Stimulated activated CD8-positive, alpha-beta memory T cell treated with anti-CD3 and anti-CD28 coated beads, Interleukin-4, amount 100 ng/mL, for 4 hours (primary cell): ENCODE measurements at regions not wholly inside any gene's neighbourhood (a gene's known extent, or its start where the extent isn't known, plus 50 kb on each side); places are given as distances from the start of the nearest gene placed in this dataset.

Experiments used
- DNase-seq, 2 donors: peaks; one replicate each; pipeline ENCODE4 v3.0.0-alpha.2; 2020; ENCODE audit warnings: low read depth in 2 of 2, low spot score in 1 of 2

- no peak for DNase-seq
These were observed 1710.5 kb upstream of the TENM3 start for GRCh38 chr4:180532691-180533090.

- DNase-seq: no peak
These were observed 1704.7 kb upstream of the TENM3 start for GRCh38 chr4:180538384-180539057.

GRCh38 chr4:180539284-180539683, 1703.9 kb upstream of the TENM3 start:
- no peak for DNase-seq

- no peak for DNase-seq
These were observed 1701.5 kb upstream of the TENM3 start for GRCh38 chr4:180541678-180542077.

GRCh38 chr4:180542445-180543100, 1700.6 kb upstream of the TENM3 start:
- no peak for DNase-seq

GRCh38 chr4:180550106-180550505, 1693.1 kb upstream of the TENM3 start:
- no peak for DNase-seq

- no peak for DNase-seq
These were observed 1685.9 kb upstream of the TENM3 start for GRCh38 chr4:180557348-180557747.

- DNase-seq: no peak
These were observed 1685.3 kb upstream of the TENM3 start for GRCh38 chr4:180557950-180558349.

- no peak for DNase-seq
These were observed 1684.8 kb upstream of the TENM3 start for GRCh38 chr4:180558427-180558826.

GRCh38 chr4:180560896-180561295, 1682.3 kb upstream of the TENM3 start:
- DNase-seq: no peak

GRCh38 chr4:180564026-180564425, 1679.2 kb upstream of the TENM3 start:
- DNase-seq: no peak

GRCh38 chr4:180564448-180564847, 1678.8 kb upstream of the TENM3 start:
- no peak for DNase-seq

GRCh38 chr4:180565856-180566431, 1677.3 kb upstream of the TENM3 start:
- no peak for DNase-seq

- DNase-seq: no peak
These were observed 1676.7 kb upstream of the TENM3 start for GRCh38 chr4:180566492-180566891.

- no peak for DNase-seq
These were observed 1676.1 kb upstream of the TENM3 start for GRCh38 chr4:180567080-180567479.

- no peak for DNase-seq
These were observed 1671.6 kb upstream of the TENM3 start for GRCh38 chr4:180571516-180572055.

- DNase-seq: no peak
These were observed 1665.0 kb upstream of the TENM3 start for GRCh38 chr4:180578175-180578574.

- no peak for DNase-seq
These were observed 1662.1 kb upstream of the TENM3 start for GRCh38 chr4:180581061-180581460.

GRCh38 chr4:180587379-180587778, 1655.8 kb upstream of the TENM3 start:
- DNase-seq: no peak

GRCh38 chr4:180589575-180589974, 1653.6 kb upstream of the TENM3 start:
- DNase-seq: no peak

GRCh38 chr4:180596888-180597483, 1646.2 kb upstream of the TENM3 start:
- DNase-seq: no peak

GRCh38 chr4:180598281-180598680, 1644.9 kb upstream of the TENM3 start:
- no peak for DNase-seq
